Activated CD8-positive, alpha-beta T cell treated with anti-CD3 and anti-CD28 coated beads for 36 hours (primary cell): ENCODE measurements at regions not wholly inside any gene's neighbourhood (a gene's known extent, or its start where the extent isn't known, plus 50 kb on each side); places are given as distances from the start of the nearest gene placed in this dataset.

Source experiments
- ATAC-seq: fragments of 200-7000 bp; cut with Tn5 transposase; one replicate; pipeline ENCODE4 v1.10.0; 2021; ENCODE audit warnings: mild to moderate bottlenecking, moderate library complexity
- CTCF ChIA-PET: fragments of 350-600 bp; sonication (Branson Sonifier 250); formaldehyde crosslinking; loops from one replicate; lab custom pipeline; 2021; ENCODE audit warnings: antibody characterized with exemption; lab: Charles Lee
- POLR2A ChIA-PET: fragments of 350-600 bp; sonication (Branson Sonifier 250); formaldehyde crosslinking; loops from one replicate; lab custom pipeline; 2021; ENCODE audit warnings: antibody characterized with exemption; lab: Charles Lee
- DNase-seq: peaks from one replicate; pipeline ENCODE4 v3.0.0-alpha.2; 2020
- H3K27ac Mint-ChIP-seq: one replicate; pipeline ENCODE4 v1.8.0; 2021; ENCODE audit warnings: mild to moderate bottlenecking, mixed read lengths
- H3K27me3 Mint-ChIP-seq: one replicate; pipeline ENCODE4 v1.8.0; 2021; ENCODE audit warnings: mixed read lengths
- H3K36me3 Mint-ChIP-seq: one replicate; pipeline ENCODE4 v1.8.0; 2021; ENCODE audit warnings: low read depth, mixed read lengths
- H3K4me1 Mint-ChIP-seq: one replicate; pipeline ENCODE4 v1.8.0; 2021; ENCODE audit warnings: low read depth, mixed read lengths
- H3K4me3 Mint-ChIP-seq: one replicate; pipeline ENCODE4 v1.8.0; 2021; ENCODE audit warnings: mild to moderate bottlenecking, moderate library complexity, mixed read lengths
- H3K9me3 Mint-ChIP-seq: one replicate; pipeline ENCODE4 v1.8.0; 2021; ENCODE audit warnings: mixed read lengths
- intact Hi-C: fragments of 100-400 bp; cut with micrococcal nuclease; formaldehyde crosslinking; loops from one replicate; pipeline ENCODE4 v1.10.0; 2022
- TF ChIP-seq, protein P1 (sequence below): fragments of 200-600 bp; IDR thresholded peaks from one replicate; pipeline ENCODE4 v1.8.0; 2022; ENCODE audit warnings: antibody characterized with exemption, mild to moderate bottlenecking

DNA sequence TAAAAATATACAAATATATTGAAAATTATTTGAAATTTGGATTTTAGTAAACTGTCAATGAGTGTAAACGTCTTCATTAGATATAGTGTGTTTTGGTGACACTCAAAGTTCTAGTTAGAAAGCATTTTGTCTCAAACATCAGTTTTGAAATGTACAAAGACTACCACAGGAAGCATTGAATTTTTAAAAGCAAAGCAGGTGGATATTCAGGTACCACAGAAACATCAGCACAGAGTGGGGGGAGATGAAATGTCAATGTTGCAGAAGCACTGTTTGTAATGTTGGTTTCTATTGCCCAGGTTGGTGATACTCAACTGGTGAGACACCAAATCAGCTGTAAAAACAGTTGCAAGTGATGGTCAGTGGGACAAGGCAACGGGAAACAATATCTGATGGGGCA, 136.5 kb upstream of the ITGA4 start:
- H3K27ac Mint-ChIP-seq = no peak overlapping the region
- intact Hi-C loops = no loop called here
- H3K4me1 Mint-ChIP-seq = peaks cover 32% of the 10 kb centered on the region
- no peak overlapping the region for H3K4me3 Mint-ChIP-seq
- TF ChIP-seq, protein P1, sequence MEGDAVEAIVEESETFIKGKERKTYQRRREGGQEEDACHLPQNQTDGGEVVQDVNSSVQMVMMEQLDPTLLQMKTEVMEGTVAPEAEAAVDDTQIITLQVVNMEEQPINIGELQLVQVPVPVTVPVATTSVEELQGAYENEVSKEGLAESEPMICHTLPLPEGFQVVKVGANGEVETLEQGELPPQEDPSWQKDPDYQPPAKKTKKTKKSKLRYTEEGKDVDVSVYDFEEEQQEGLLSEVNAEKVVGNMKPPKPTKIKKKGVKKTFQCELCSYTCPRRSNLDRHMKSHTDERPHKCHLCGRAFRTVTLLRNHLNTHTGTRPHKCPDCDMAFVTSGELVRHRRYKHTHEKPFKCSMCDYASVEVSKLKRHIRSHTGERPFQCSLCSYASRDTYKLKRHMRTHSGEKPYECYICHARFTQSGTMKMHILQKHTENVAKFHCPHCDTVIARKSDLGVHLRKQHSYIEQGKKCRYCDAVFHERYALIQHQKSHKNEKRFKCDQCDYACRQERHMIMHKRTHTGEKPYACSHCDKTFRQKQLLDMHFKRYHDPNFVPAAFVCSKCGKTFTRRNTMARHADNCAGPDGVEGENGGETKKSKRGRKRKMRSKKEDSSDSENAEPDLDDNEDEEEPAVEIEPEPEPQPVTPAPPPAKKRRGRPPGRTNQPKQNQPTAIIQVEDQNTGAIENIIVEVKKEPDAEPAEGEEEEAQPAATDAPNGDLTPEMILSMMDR = no peak
- H3K27me3 Mint-ChIP-seq = no peaks in the 10 kb centered on the region
- no peak for ATAC-seq
- ChIA-PET CTCF (interaction anchor here (0.9 to 1.6 kb wide), 4 partner anchors 11 to 146 kb away, joined by 3 to 4 read pairs (median 3); no protein-coding TSS in a partner anchor), POLR2A (no interaction called here)
- peaks cover 3% of the 10 kb centered on the region for H3K36me3 Mint-ChIP-seq
- DNase-seq = no peak
- no peaks in the 10 kb centered on the region for H3K9me3 Mint-ChIP-seq

DNA sequence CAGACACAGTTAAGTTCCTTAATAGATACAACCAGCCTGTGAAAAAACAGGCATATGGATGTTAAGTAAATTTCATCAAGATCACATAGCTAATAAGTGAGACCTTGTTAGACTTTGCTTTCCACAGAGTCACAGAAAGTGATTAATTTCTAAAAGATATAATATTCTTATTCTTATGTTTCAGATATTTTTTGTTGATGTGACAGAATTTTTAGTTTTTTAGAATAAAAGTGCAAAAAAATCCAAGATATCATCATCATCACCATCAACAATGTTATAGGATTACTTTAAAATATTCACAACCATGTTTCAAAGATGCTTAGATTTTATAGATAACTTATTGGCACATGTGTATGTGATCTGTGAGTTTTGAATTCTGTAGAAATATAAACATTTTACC, 132.3 kb upstream of the ITGA4 start:
- CTCF ChIA-PET = interaction anchor here (1.1 to 1.7 kb wide), 4 partner anchors 8 to 13 kb away, joined by 3 to 4 read pairs (median 4); no protein-coding TSS in a partner anchor
- ATAC-seq = no peak
- Mint-ChIP-seq H3K4me3 (no peak overlapping the region), H3K27ac (no peak overlapping the region), H3K4me1 (peaks cover 19% of the 10 kb centered on the region), H3K27me3 (no peaks in the 10 kb centered on the region), H3K9me3 (peaks cover 12% of the 10 kb centered on the region), H3K36me3 (peaks cover 6% of the 10 kb centered on the region)
- intact Hi-C loops = no loop called here
- TF ChIP-seq, protein P1 = no peak
- DNase-seq = no peak
- POLR2A ChIA-PET = no interaction called here

DNA sequence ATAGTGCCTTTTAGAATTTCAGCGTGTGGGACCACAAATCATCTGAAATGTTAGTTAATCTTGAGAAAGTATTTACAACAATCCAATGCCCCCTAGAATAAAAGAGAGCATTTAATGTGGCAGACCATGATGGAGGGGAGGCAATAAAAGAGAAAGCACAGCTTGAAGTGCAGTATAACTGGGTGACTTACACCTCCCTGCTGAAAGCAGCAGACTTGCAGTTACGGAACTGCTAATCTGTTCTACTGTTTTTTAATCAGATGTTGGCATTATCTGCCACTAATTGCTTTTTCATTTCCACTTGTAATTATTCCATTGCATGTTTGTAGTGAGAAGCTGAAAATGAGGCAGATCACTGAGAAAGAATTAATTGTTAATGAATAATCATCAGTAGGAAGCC, 130.5 kb upstream of the ITGA4 start:
- Mint-ChIP-seq H3K4me1 (peaks cover 11% of the 10 kb centered on the region), H3K4me3 (no peak overlapping the region), H3K27ac (no peak overlapping the region), H3K27me3 (no peaks in the 10 kb centered on the region), H3K9me3 (peaks cover 12% of the 10 kb centered on the region), H3K36me3 (peaks cover 6% of the 10 kb centered on the region)
- TF ChIP-seq, protein P1 = no peak
- POLR2A ChIA-PET = interaction anchor here (0.7 kb wide), 2 partner anchors 11 to 228 kb away, joined by 3 read pairs; no protein-coding TSS in a partner anchor
- CTCF ChIA-PET = interaction anchor here (0.9 to 1.1 kb wide), 2 partner anchors 18 to 176 kb away, joined by 3 read pairs; no protein-coding TSS in a partner anchor
- no peak for DNase-seq
- no peak for ATAC-seq
- intact Hi-C loops = no loop called here

DNA sequence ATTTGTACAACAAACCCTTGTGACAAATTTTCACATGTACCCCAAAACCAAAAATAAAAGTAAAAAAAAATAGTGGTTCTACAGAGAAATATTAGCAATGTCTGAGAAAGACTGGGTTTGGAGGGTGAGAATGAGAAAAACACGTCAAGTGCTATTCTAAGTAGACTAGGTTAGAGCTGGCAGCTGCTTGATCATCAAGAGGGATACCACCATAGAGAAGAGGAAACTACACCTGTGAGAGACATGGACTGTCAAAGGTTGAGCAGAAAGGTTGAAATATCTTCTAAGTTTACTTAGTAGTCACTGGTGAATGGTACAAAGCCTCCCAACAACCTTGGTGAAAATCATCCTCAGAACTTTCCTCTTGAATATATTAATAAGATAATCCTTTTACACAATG, 126.9 kb upstream of the ITGA4 start:
- intact Hi-C loops = no loop called here
- Mint-ChIP-seq H3K27ac (no peak overlapping the region), H3K9me3 (peaks cover 12% of the 10 kb centered on the region), H3K4me3 (no peak overlapping the region), H3K27me3 (no peaks in the 10 kb centered on the region), H3K36me3 (peaks cover 6% of the 10 kb centered on the region), H3K4me1 (peaks cover 31% of the 10 kb centered on the region)
- ATAC-seq (no peak), DNase-seq (no peak)
- TF ChIP-seq, protein P1 = no peak
- POLR2A ChIA-PET = no interaction called here
- CTCF ChIA-PET = interaction anchor here (2.1 kb wide), 1 partner anchor 225 kb away, joined by 5 read pairs; no protein-coding TSS in a partner anchor

DNA sequence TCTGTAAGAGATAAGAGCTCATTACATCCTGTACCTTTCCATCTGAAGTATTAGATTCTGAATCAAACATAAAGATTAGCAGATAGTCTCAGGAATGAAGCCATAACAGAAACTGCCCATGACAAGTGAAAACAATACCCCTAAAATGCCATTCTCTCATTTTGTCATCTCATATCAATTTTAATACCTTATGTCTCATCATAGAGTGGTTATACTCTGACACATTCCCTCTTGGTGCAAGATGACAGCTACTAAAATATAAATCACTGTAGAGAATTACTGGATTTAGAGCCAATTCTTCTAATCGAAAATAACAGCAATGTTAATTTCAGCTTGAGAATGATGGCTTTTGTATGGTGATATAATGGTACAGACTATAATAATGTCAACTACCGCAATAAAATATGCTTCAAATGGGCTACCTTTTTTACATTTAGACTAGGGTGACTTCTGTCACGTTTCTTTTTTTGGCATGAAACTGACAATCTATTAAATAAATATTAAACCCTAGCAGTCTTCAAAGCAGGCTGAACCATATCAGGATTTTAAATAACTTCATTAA, 125.1 kb upstream of the ITGA4 start:
- ChIA-PET CTCF (interaction anchor here (1.3 kb wide), 1 partner anchor 22 kb away, joined by 3 read pairs; no protein-coding TSS in a partner anchor), POLR2A (no interaction called here)
- DNase-seq (no peak), ATAC-seq (no peak)
- Mint-ChIP-seq H3K9me3 (peaks cover 12% of the 10 kb centered on the region), H3K36me3 (peaks cover 6% of the 10 kb centered on the region), H3K27ac (no peak overlapping the region), H3K4me3 (no peak overlapping the region), H3K4me1 (peaks cover 20% of the 10 kb centered on the region), H3K27me3 (no peaks in the 10 kb centered on the region)
- intact Hi-C loops = no loop called here
- TF ChIP-seq, protein P1 = no peak
